ENCODE measurements at regions not wholly inside any gene's neighbourhood (a gene's known extent, or its start where the extent isn't known, plus 50 kb on each side); places are given as distances from the start of the nearest gene placed in this dataset.

DNA sequence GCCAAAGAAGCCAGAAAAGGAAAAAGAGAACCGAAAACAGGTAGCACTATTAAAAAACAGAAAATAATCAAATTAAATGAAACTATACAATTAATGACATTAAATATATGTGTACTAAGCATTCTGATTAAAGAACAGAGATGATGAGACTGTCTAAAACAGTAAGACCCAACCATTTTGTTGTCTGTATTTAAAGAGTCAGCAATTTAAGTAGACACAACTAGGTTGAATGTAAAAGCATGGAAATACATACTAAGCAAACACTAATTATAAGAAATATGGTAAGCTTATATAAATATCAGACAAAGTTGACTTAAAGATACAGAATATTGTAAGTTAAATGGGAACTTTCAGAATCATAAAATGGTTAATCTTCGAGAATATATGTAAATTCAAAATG is 774.6 kb upstream of the RAG2 start:
- peaks cover 11% of the 10 kb centered on the region for H3K9me3 Mint-ChIP-seq (ENCODE audit: unreplicated experiment)
- H3K4me3 Mint-ChIP-seq (ENCODE audit: unreplicated experiment), result no peak overlapping the region
- DNase-seq (ENCODE audit: extremely low spot score, unreplicated experiment), result no peak
- H3K27ac Mint-ChIP-seq (ENCODE audit: unreplicated experiment), result no peak overlapping the region
- H3K36me3 Mint-ChIP-seq (ENCODE audit: unreplicated experiment), result no peaks in the 10 kb centered on the region
- TF ChIP-seq, protein P1, sequence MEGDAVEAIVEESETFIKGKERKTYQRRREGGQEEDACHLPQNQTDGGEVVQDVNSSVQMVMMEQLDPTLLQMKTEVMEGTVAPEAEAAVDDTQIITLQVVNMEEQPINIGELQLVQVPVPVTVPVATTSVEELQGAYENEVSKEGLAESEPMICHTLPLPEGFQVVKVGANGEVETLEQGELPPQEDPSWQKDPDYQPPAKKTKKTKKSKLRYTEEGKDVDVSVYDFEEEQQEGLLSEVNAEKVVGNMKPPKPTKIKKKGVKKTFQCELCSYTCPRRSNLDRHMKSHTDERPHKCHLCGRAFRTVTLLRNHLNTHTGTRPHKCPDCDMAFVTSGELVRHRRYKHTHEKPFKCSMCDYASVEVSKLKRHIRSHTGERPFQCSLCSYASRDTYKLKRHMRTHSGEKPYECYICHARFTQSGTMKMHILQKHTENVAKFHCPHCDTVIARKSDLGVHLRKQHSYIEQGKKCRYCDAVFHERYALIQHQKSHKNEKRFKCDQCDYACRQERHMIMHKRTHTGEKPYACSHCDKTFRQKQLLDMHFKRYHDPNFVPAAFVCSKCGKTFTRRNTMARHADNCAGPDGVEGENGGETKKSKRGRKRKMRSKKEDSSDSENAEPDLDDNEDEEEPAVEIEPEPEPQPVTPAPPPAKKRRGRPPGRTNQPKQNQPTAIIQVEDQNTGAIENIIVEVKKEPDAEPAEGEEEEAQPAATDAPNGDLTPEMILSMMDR (IDR thresholded peaks at IDR 0.05), result no peak
- no peaks in the 10 kb centered on the region for H3K27me3 Mint-ChIP-seq (ENCODE audit: unreplicated experiment)
- no peaks in the 10 kb centered on the region for H3K4me1 Mint-ChIP-seq (ENCODE audit: unreplicated experiment)

DNA sequence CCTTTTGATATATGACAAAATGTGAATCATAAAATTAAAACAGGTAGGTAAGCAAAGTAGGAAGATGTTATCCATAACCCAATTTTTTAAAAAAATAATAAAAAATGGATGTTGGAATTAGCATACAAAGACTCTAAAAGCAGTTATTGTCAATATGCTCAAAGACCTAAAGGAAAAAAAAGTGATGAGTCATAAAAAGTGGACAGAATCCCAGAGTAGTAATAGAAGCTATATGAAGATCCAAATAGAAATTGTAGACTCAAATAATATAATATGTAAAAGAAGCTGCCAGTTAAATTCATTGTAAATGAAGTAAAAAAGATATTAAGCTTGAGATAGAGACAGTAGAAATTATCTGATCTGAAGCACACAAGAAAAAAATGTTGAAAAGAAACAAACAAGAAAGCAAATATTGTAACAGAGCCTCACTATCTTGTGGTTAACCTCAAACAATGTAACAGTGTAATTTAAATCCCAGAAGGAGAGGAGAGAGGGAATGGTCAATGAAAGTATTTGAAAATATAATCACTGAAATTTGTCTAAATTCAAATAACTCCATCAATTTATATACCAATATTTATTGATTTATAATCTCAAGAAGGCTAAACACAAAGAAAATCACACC is 773.4 kb upstream of the RAG2 start:
- H3K9me3 Mint-ChIP-seq (ENCODE audit: unreplicated experiment), result peaks cover 9% of the 10 kb centered on the region
- no peaks in the 10 kb centered on the region for H3K27me3 Mint-ChIP-seq (ENCODE audit: unreplicated experiment)
- DNase-seq (ENCODE audit: extremely low spot score, unreplicated experiment), result no peak
- H3K27ac Mint-ChIP-seq (ENCODE audit: unreplicated experiment), result no peak overlapping the region
- no peak overlapping the region for H3K4me3 Mint-ChIP-seq (ENCODE audit: unreplicated experiment)
- no peaks in the 10 kb centered on the region for H3K4me1 Mint-ChIP-seq (ENCODE audit: unreplicated experiment)
- H3K36me3 Mint-ChIP-seq (ENCODE audit: unreplicated experiment), result no peaks in the 10 kb centered on the region
- TF ChIP-seq, protein P1 (IDR thresholded peaks at IDR 0.05), result no peak

DNA sequence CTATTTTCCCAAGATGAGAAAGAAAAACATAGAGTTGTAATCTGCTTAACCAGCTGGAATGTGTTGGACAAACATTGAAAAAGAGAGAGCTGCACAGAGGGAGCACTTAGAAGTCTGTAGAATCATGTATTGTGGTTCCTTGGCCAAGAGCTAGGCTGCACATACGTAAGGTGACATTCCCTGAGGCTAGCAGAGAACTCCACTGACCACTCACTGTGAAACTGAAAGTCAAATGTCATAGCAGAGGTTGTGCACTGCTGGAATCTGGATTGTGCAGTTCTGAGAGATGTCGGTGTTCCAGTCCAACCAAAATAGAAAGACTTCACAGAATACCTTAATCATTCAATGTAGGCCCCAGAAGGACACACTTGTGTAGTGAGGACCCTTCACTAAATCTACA is 772.8 kb upstream of the RAG2 start:
- H3K9me3 Mint-ChIP-seq (ENCODE audit: unreplicated experiment), result peaks cover 3% of the 10 kb centered on the region
- TF ChIP-seq, protein P1 (IDR thresholded peaks at IDR 0.05), result no peak
- no peaks in the 10 kb centered on the region for H3K27me3 Mint-ChIP-seq (ENCODE audit: unreplicated experiment)

GRCh38 chr11:37364246-37364839 is 766.3 kb upstream of the RAG2 start:
- H3K27ac Mint-ChIP-seq (ENCODE audit: unreplicated experiment), result no peak overlapping the region
- TF ChIP-seq, protein P1 (IDR thresholded peaks at IDR 0.05), result no peak
- H3K4me1 Mint-ChIP-seq (ENCODE audit: unreplicated experiment), result no peaks in the 10 kb centered on the region
- no peaks in the 10 kb centered on the region for H3K27me3 Mint-ChIP-seq (ENCODE audit: unreplicated experiment)
- H3K9me3 Mint-ChIP-seq (ENCODE audit: unreplicated experiment), result no peaks in the 10 kb centered on the region
- DNase-seq (ENCODE audit: extremely low spot score, unreplicated experiment), result no peak
- no peak overlapping the region for H3K4me3 Mint-ChIP-seq (ENCODE audit: unreplicated experiment)
- H3K36me3 Mint-ChIP-seq (ENCODE audit: unreplicated experiment), result no peaks in the 10 kb centered on the region

More for the DNA sequence above, 772.8 kb upstream of the RAG2 start:
- Mint-ChIP-seq H3K4me1 (ENCODE audit: unreplicated experiment) (no peaks in the 10 kb centered on the region), H3K36me3 (ENCODE audit: unreplicated experiment) (no peaks in the 10 kb centered on the region), H3K4me3 (ENCODE audit: unreplicated experiment) (no peak overlapping the region), H3K27ac (ENCODE audit: unreplicated experiment) (no peak overlapping the region)
- DNase-seq (ENCODE audit: extremely low spot score, unreplicated experiment), result no peak

GRCh38 chr11:37353192-37353591 is 755.2 kb upstream of the RAG2 start:
- Mint-ChIP-seq H3K27ac (ENCODE audit: unreplicated experiment) (no peak overlapping the region), H3K4me1 (ENCODE audit: unreplicated experiment) (no peaks in the 10 kb centered on the region), H3K4me3 (ENCODE audit: unreplicated experiment) (no peak overlapping the region), H3K9me3 (ENCODE audit: unreplicated experiment) (peaks cover 8% of the 10 kb centered on the region), H3K27me3 (ENCODE audit: unreplicated experiment) (peaks cover 6% of the 10 kb centered on the region), H3K36me3 (ENCODE audit: unreplicated experiment) (no peaks in the 10 kb centered on the region)
- DNase-seq (ENCODE audit: extremely low spot score, unreplicated experiment), result no peak
- TF ChIP-seq, protein P1 (IDR thresholded peaks at IDR 0.05), result no peak

All from osteocyte (in vitro differentiated cells).